K562 (cell line): ENCODE measurements at regions not wholly inside any gene's neighbourhood (a gene's known extent, or its start where the extent isn't known, plus 50 kb on each side); places are given as distances from the start of the nearest gene placed in this dataset.

ENCODE experiments used
- ARHGAP35 ChIP-seq: fragments of 450-650 bp; IDR thresholded peaks from 2 replicates; pipeline ENCODE4 v1.6.1; 2018; ENCODE audit not compliant: partially characterized antibody
- BRF2 ChIP-seq: IDR thresholded peaks from 3 replicates; pipeline ENCODE4 v1.6.1; 2011; ENCODE audit warnings: borderline replicate concordance, mild to moderate bottlenecking; ENCODE audit not compliant: insufficient read length, insufficient read depth
- CTCF ChIP-seq, 3 experiments: IDR thresholded peaks in 2 of 3; conservative IDR thresholded peaks in 1 of 3; 2 replicates each; pipeline ENCODE4 v1.5.1; 2011 to 2012; ENCODE audit warnings: low read length in 3 of 3, mild to moderate bottlenecking in 3 of 3, control low read depth in 2 of 3, improper control_type of control experiment in 1 of 3, inconsistent platforms in 1 of 3, low read depth in 1 of 3, mixed read lengths in 1 of 3, moderate library complexity in 1 of 3; ENCODE audit not compliant: insufficient read depth in 2 of 3
- EP300 ChIP-seq: IDR thresholded peaks from 2 replicates; pipeline ENCODE4 v1.6.1; 2012; ENCODE audit warnings: low read length, improper control_type of control experiment
- HMG20B ChIP-seq: fragments of 250-450 bp; sonication (Bioruptor Pico); IDR thresholded peaks from 2 replicates; pipeline ENCODE4 v1.5.0; 2021; ENCODE audit warnings: mild to moderate bottlenecking
- ZBTB5 ChIP-seq: fragments of 450-650 bp; IDR thresholded peaks from 2 replicates; pipeline ENCODE4 v1.6.1; 2017; ENCODE audit warnings: antibody characterized with exemption
- ZFP36 ChIP-seq: fragments of 150-350 bp; IDR thresholded peaks from 2 replicates; pipeline ENCODE4 v1.6.1; 2018; ENCODE audit warnings: low read length, low read depth; ENCODE audit not compliant: partially characterized antibody

DNA sequence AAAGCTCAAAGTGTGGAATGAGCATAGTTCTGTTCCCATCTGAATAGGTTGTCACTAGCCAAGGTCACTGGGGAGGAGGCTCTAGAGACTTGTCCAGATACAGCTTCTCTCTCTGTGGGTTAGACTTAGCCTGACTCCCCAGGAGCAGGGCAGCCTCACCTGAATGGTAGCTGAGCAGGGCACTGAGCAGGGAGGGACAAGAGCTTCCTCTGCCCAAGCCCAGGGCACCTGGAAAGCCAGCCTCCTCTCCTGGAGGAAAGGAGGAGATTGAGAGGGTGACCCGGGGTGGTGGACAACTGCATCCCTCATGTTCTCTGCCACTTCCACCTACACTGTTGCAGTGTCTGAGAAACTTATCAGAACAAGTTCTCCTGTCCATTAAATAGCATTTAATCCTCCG lies 59.0 kb upstream of the F3 start:
- no peak for TF ChIP-seq CTCF (IDR thresholded peaks at IDR 0.05 in 2 of 3, conservative IDR thresholded peaks at IDR 0.05 in 1 of 3; ENCODE audit: insufficient read depth in 2 of 3, low read depth in 1 of 3, low read length in 3 of 3)
- TF ChIP-seq ARHGAP35 = no peak
- TF ChIP-seq BRF2 = no peak
- TF ChIP-seq HMG20B (CRISPR knock-in tag) = no peak
- no peak for TF ChIP-seq EP300
- no peak for TF ChIP-seq ZBTB5
- TF ChIP-seq ZFP36 = no peak
